Embryonic facial prominence (tissue), 1 donor: ENCODE measurements at regions not wholly inside any gene's neighbourhood (a gene's known extent, or its start where the extent isn't known, plus 50 kb on each side); places are given as distances from the start of the nearest gene placed in this dataset.
"Not testable (repeated sequence)": the region's sequence is repeated elsewhere in the genome, so short reads cannot be mapped to it uniquely, and the experiment has no call there.

Experiments used
- DNase-seq: peaks from one replicate; pipeline ENCODE4 v3.0.0-alpha.2; 2016; ENCODE audit errors: extremely low spot score

- not testable (repeated sequence) for DNase-seq
These were observed 279.3 kb downstream of the PTH2R start for GRCh38 chr2:208685929-208686328.

- DNase-seq = no peak
These were observed 280.1 kb downstream of the PTH2R start for GRCh38 chr2:208686665-208687064.

GRCh38 chr2:208687720-208688119 is 281.1 kb downstream of the PTH2R start:
- not testable (repeated sequence) for DNase-seq

GRCh38 chr2:208698114-208698513 is 291.5 kb downstream of the PTH2R start:
- no peak for DNase-seq

GRCh38 chr2:208708486-208708885 is 301.9 kb downstream of the PTH2R start:
- DNase-seq = no peak

- DNase-seq = no peak
These were observed 305.0 kb downstream of the PTH2R start for GRCh38 chr2:208711598-208711997.

- DNase-seq = no peak
These were observed 306.6 kb downstream of the PTH2R start for GRCh38 chr2:208713066-208713745.

GRCh38 chr2:208718828-208719227 is 312.2 kb downstream of the PTH2R start:
- DNase-seq = no peak

GRCh38 chr2:208722731-208723130 is 316.1 kb downstream of the PTH2R start:
- no peak for DNase-seq

- DNase-seq = no peak
These were observed 318.7 kb downstream of the PTH2R start for GRCh38 chr2:208725280-208725679.

- DNase-seq = no peak
These were observed 319.6 kb downstream of the PTH2R start for GRCh38 chr2:208726242-208726641.

- not testable (repeated sequence) for DNase-seq
These were observed 345.2 kb downstream of the PTH2R start for GRCh38 chr2:208751663-208752415.

GRCh38 chr2:208757364-208757763 is 350.8 kb downstream of the PTH2R start:
- DNase-seq = no peak

GRCh38 chr2:208773074-208773473 is 366.5 kb downstream of the PTH2R start:
- not testable (repeated sequence) for DNase-seq

- DNase-seq = no peak
These were observed 374.6 kb downstream of the PTH2R start for GRCh38 chr2:208781166-208781565.

- no peak for DNase-seq
These were observed 375.5 kb downstream of the PTH2R start for GRCh38 chr2:208782097-208782496.

- no peak for DNase-seq
These were observed 376.6 kb downstream of the PTH2R start for GRCh38 chr2:208783184-208783583.

GRCh38 chr2:208784774-208785173 is 378.2 kb downstream of the PTH2R start:
- DNase-seq = not testable (repeated sequence)

GRCh38 chr2:208791257-208791656 is 384.7 kb downstream of the PTH2R start:
- DNase-seq = no peak

GRCh38 chr2:208792766-208793165 is 386.2 kb downstream of the PTH2R start:
- no peak for DNase-seq

GRCh38 chr2:208793434-208793833 is 386.8 kb downstream of the PTH2R start:
- no peak for DNase-seq

GRCh38 chr2:208794288-208794975 is 387.8 kb downstream of the PTH2R start:
- no peak for DNase-seq

- peak; percentile 3 for DNase-seq
These were observed 392.1 kb downstream of the PTH2R start for GRCh38 chr2:208798698-208799097.
